ENCODE measurements at regions not wholly inside any gene's neighbourhood (a gene's known extent, or its start where the extent isn't known, plus 50 kb on each side); places are given as distances from the start of the nearest gene placed in this dataset.
A peak's percentile ranks its signal among the peaks of the same experiment; 100 is the strongest.
"Not testable (repeated sequence)": the region's sequence is repeated elsewhere in the genome, so short reads cannot be mapped to it uniquely, and the experiment has no call there.

- intact Hi-C loops (cut with DNase I, micrococcal nuclease): no loop called here
- ATAC-seq: no peak
- no peak for DNase-seq
These were observed 328.2 kb downstream of the FAM181B start for GRCh38 chr11:82405421-82405820.

- ATAC-seq (no peak), DNase-seq (no peak)
- intact Hi-C loops (cut with DNase I, micrococcal nuclease): no loop called here
These were observed 328.7 kb downstream of the FAM181B start for GRCh38 chr11:82404981-82405380.

DNA sequence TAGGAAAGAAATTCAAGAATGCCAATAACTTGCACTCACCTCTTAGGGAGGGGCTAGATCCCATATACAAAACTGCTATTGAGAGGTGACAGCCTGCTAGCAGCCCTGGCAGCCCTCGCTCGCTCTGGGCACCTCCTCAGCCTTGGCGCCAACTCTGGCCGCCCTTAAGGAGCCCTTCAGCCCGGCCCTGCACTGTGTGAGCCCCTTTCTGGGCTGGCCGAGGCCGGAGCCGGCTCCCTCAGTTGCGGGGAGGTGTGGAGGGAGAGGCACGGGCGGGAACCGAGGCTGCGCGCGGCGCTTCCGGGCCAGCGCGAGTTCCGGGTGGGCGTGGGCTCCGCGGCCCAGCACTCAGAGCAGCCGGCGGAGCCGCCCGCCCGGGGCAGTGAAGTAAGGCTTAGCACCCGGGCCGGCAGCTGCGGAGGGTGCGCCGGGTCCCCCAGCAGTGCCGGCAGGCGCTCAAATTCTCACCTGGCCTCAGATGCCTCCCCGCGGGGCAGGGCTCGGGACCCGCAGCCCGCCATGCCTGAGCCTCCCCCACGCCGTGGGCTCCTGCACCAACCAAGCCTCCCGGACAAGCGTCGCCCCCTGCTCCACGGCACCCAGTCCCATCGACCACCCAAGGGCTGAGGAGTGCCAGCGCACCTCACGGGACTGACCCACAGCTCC is 329.9 kb downstream of the FAM181B start:
- DNase-seq (no peak), ATAC-seq (no peak)
- intact Hi-C loops (cut with DNase I, micrococcal nuclease): no loop called here

- intact Hi-C loops (cut with DNase I, micrococcal nuclease): no loop called here
- no peak for DNase-seq
These were observed 335.3 kb downstream of the FAM181B start for GRCh38 chr11:82398300-82398815.

GRCh38 chr11:82396639-82397038 is 337.0 kb downstream of the FAM181B start:
- DNase-seq; ATAC-seq; intact Hi-C loops (cut with DNase I, micrococcal nuclease): not testable (repeated sequence)

More at GRCh38 chr11:82398300-82398815, 335.3 kb downstream of the FAM181B start:
- ATAC-seq: no peak

GRCh38 chr11:82384308-82384707 is 349.4 kb downstream of the FAM181B start:
- intact Hi-C loops (cut with DNase I, micrococcal nuclease): no loop called here
- DNase-seq (no peak), ATAC-seq (no peak)

DNA sequence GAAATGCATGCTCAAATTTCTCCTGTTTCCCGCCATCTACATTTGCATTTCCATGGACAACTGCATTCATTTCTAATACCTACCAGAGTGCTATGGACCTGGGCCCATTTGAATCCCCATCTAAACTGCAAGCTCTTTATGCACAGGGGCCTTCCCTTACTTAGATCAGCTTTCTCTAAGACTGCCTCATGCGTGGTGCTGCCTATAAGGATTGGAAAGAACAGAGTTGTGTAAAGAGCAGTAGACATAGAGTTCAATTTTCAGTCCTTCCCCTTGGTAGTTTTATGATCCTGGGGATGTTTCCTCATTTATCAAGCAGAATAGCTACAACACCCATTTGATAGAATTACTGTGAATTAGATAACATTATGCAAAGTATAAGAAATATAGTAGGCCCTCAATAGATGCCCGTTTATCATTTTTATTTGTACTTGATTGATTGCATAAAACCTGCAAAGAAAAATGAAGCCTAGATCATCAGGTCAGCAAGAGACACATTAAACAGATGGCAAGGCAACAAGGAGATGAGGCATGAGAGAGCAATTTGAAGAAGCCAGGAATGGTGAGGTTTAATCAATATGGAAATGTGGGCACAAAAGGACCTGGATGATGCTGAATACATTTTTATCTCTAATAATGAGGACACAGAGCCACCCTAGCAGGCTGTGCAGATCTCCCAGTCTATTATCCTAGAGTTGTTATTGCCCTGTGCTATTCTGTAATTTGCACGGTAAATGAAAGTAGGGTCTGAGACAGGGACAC is 359.7 kb downstream of the FAM181B start:
- ATAC-seq (no peak), DNase-seq (no peak)
- intact Hi-C loops (cut with DNase I, micrococcal nuclease): no loop called here

DNA sequence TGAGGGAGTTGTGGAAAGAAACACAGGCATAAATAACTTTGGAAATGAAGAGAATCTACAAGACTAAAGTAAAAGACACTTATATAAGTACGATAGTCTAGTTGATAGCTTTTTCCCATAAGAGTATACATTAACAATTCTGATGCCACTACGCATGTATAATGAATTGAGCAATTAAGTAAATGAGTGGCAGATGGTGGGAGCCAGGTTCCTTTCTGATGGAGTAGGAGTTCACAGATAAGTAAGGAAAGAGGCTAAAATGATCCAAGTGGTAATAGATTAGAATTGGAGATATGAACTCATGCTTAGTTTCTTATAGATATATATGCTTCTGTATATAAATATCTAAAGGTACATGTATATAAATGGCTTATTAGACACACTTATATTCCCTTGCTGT is 368.3 kb downstream of the FAM181B start:
- ATAC-seq (no peak), DNase-seq (no peak)
- intact Hi-C loops (cut with DNase I, micrococcal nuclease): no loop called here

GRCh38 chr11:82356316-82356715 is 377.3 kb downstream of the FAM181B start:
- ATAC-seq (no peak), DNase-seq (no peak)
- intact Hi-C loops (cut with DNase I, micrococcal nuclease): no loop called here

DNA sequence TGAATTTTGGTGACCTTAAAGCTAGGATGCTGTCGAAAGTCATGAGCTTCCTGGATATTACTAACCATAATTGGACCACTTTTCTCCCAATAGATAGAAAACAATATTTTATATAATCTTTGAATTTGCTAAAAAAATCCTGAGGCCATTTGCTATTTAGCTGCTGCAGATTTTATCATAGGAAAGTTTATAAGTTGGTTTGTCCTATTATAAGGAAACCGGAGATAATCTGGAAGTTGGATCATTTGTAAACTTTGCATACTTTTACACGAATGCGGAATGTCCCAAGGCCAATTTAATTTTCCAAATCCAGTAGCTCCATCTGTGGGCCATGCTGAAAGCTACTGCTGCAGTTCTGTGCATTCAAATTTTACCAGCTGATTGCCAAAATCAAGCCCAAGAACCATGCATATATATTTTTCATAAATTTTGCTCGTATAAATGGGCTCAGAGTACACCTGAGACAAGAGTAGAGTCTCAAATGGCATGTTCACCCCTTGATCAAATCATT is 378.3 kb downstream of the FAM181B start:
- ATAC-seq: no peak
- intact Hi-C loops (cut with DNase I, micrococcal nuclease): no loop called here

DNA sequence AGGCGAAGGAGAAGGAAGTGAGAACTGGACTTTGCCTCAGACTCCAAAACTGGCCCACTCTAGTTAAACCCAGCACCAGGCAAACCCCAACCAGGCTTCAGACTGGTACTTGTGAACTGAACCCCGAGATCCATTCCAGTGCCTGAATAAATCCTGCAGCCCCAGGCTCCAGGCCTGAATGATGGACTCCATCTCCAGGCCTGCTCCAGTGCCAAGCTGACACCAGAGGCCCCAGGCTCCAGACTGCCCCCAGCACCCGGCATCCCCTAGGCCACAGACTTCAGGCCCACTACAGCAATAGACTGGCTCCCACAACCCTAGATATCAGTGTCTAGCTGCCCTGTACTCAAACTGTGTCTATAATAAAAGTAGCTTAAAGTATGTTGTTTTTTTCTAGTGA is 406.8 kb downstream of the FAM181B start:
- no peak for ATAC-seq
- intact Hi-C loops (cut with DNase I, micrococcal nuclease): no loop called here

More for the DNA sequence above, 378.3 kb downstream of the FAM181B start:
- no peak for DNase-seq

GRCh38 chr11:82321206-82321605 is 412.5 kb downstream of the FAM181B start:
- ATAC-seq: no peak
- no peak for DNase-seq
- intact Hi-C loops (cut with DNase I, micrococcal nuclease): no loop called here

More for the DNA sequence above, 406.8 kb downstream of the FAM181B start:
- DNase-seq: no peak

- intact Hi-C loops (cut with DNase I, micrococcal nuclease): no loop called here
These were observed 418.6 kb downstream of the FAM181B start for GRCh38 chr11:82315093-82315492.

GRCh38 chr11:82308979-82309378 is 424.7 kb downstream of the FAM181B start:
- DNase-seq (no peak), ATAC-seq (no peak)
- intact Hi-C loops (cut with DNase I, micrococcal nuclease): no loop called here

More at GRCh38 chr11:82315093-82315492, 418.6 kb downstream of the FAM181B start:
- ATAC-seq (no peak), DNase-seq (peak in 1 of 2 donors; percentile 12)

DNA sequence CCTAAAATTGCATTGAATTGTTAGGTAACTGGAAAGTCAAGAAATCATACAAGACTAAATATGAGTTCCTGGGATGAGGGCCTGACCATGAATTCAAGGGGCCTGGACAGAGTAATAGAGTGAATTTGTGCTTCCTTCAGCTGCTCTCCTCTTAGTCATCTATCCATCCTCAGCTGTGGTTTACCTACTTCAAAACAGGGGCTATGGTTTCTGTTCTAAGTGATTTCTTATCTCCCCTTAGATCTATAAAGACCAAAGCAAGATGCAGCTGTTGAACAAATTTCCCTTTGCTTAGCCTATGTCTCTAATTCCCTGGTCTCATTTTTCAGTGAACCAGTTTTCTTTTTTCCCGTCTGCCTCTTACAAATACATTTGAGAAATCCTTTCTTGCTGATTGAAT is 428.5 kb downstream of the FAM181B start:
- intact Hi-C loops (cut with DNase I, micrococcal nuclease): no loop called here
- no peak for ATAC-seq
- DNase-seq: no peak

- intact Hi-C loops (cut with DNase I, micrococcal nuclease): no loop called here
- no peak for DNase-seq
- ATAC-seq: no peak
These were observed 430.0 kb downstream of the FAM181B start for GRCh38 chr11:82303671-82304070.

DNA sequence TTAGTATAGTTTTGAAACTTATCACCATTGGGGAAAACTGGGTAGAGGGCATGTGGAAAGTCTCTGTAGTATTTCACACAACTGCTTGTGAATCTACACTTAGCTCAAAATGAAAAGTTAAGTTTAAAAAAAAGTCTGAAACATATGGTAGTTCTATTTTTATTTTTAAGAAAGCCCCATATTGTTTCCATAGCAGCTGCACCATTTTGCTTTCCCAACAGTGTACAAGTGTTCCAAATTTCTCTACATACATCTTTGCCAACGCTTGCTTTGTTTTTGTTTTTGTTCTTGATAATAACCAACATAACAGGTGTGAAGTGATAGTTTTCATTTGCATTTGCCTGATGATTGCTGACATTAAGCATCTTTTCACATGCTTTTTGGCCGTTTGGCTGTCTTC is 445.2 kb downstream of the FAM181B start:
- no peak for ATAC-seq
- DNase-seq: no peak

DNA sequence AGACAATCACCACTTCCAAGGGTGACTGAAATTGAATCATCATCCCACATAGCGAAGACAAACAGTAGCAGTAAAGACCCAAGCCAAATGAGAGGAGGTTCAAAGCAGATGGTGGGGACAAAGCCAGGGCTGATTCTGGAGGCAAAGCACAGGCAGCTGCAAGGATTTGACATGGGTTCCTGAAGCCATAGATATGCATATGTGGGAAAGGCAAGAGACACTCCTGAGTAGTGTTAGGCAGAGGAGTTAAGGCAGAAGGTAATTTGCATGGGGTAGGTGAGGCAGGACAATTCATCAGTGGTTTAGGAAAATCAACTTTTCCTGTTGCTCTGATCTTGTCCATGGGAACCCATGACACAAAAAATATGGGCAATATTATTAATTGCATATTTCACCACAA is 462.8 kb downstream of the FAM181B start:
- DNase-seq (no peak), ATAC-seq (no peak)
- intact Hi-C loops (cut with DNase I, micrococcal nuclease): no loop called here

More for the DNA sequence above, 445.2 kb downstream of the FAM181B start:
- intact Hi-C loops (cut with DNase I, micrococcal nuclease): no loop called here

DNA sequence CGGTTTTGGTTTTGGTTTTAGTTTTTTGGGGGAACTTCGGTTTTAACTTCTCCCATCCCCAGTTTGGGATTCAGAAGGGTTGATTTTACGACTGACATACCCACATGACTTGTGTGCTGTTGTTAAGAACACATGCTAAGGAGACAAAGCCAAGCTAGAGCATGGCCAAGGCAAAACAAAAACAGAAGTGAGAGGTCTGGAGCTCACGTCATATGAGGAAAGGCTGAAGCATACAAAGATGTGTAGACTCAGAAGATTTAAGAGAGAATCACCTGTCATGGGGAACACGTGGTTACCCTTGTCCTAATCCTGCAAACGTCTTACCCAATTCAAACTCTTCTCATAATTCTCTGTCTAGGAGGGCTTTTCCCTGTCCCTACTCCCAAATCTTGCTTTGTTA is 465.0 kb downstream of the FAM181B start:
- DNase-seq (no peak), ATAC-seq (no peak)
- intact Hi-C loops (cut with DNase I, micrococcal nuclease): no loop called here

GRCh38 chr11:82267186-82267585 is 466.5 kb downstream of the FAM181B start:
- ATAC-seq: no peak
- no peak for DNase-seq
- intact Hi-C loops (cut with DNase I, micrococcal nuclease): no loop called here
